ENCODE measurements at regions not wholly inside any gene's neighbourhood (a gene's known extent, or its start where the extent isn't known, plus 50 kb on each side); places are given as distances from the start of the nearest gene placed in this dataset.
"Not testable (repeated sequence)": the region's sequence is repeated elsewhere in the genome, so short reads cannot be mapped to it uniquely, and the experiment has no call there.

DNA sequence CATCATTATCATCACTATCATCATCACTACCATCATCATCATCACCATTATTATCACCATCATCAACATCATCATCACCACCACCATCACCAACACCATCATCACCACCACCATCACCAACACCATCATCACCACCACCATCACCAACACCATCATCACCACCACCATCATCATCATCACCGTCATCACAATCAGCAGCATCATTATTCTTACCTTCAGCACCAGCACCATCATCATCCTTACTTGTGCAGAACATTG is 155.2 kb downstream of the ACTR3B start:
- TF ChIP-seq, protein P1, sequence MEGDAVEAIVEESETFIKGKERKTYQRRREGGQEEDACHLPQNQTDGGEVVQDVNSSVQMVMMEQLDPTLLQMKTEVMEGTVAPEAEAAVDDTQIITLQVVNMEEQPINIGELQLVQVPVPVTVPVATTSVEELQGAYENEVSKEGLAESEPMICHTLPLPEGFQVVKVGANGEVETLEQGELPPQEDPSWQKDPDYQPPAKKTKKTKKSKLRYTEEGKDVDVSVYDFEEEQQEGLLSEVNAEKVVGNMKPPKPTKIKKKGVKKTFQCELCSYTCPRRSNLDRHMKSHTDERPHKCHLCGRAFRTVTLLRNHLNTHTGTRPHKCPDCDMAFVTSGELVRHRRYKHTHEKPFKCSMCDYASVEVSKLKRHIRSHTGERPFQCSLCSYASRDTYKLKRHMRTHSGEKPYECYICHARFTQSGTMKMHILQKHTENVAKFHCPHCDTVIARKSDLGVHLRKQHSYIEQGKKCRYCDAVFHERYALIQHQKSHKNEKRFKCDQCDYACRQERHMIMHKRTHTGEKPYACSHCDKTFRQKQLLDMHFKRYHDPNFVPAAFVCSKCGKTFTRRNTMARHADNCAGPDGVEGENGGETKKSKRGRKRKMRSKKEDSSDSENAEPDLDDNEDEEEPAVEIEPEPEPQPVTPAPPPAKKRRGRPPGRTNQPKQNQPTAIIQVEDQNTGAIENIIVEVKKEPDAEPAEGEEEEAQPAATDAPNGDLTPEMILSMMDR (IDR thresholded peaks at IDR 0.05), result not testable (repeated sequence)
- not testable (repeated sequence) for TF ChIP-seq POLR2AphosphoS5, POLR2A (IDR thresholded peaks at IDR 0.05)
